Cardiac muscle cell (in vitro differentiated cells and primary cell): ENCODE measurements at regions not wholly inside any gene's neighbourhood (a gene's known extent, or its start where the extent isn't known, plus 50 kb on each side); places are given as distances from the start of the nearest gene placed in this dataset.

Experiments
- DNase-seq, 2 donors: peaks; one replicate each; pipeline versions ENCODE4 v3.0.0 to v3.0.0-alpha.2; 2010 to 2017; ENCODE audit warnings: low read depth in 1 of 2, low spot score in 1 of 2
- H3K27ac ChIP-seq: fragments of 200-600 bp; sonication (generic); 2 replicates; pipeline ENCODE4 v1.5.1; 2016
- H3K27me3 ChIP-seq: fragments of 200-600 bp; sonication (generic); 2 replicates; pipeline ENCODE4 v1.6.0; 2016; ENCODE audit warnings: control low read depth
- H3K36me3 ChIP-seq: fragments of 200-600 bp; sonication (generic); 2 replicates; pipeline ENCODE4 v1.5.1; 2016; ENCODE audit warnings: control low read depth
- H3K4me1 ChIP-seq: fragments of 200-600 bp; sonication (generic); 2 replicates; pipeline ENCODE4 v1.8.1; 2017; ENCODE audit warnings: low read depth, mild to moderate bottlenecking, mixed run types
- H3K4me3 ChIP-seq: fragments of 200-600 bp; sonication (generic); 2 replicates; pipeline ENCODE4 v1.5.1; 2016; ENCODE audit warnings: mild to moderate bottlenecking
- H3K9me3 ChIP-seq: fragments of 200-600 bp; sonication (generic); 2 replicates; pipeline ENCODE4 v1.5.1; 2017; ENCODE audit warnings: low read depth, mild to moderate bottlenecking, control low read depth
- CTCF ChIP-seq: IDR thresholded peaks from 2 replicates; pipeline ENCODE4 v1.5.1; 2012; ENCODE audit warnings: low read depth, mild to moderate bottlenecking, low read length

DNA sequence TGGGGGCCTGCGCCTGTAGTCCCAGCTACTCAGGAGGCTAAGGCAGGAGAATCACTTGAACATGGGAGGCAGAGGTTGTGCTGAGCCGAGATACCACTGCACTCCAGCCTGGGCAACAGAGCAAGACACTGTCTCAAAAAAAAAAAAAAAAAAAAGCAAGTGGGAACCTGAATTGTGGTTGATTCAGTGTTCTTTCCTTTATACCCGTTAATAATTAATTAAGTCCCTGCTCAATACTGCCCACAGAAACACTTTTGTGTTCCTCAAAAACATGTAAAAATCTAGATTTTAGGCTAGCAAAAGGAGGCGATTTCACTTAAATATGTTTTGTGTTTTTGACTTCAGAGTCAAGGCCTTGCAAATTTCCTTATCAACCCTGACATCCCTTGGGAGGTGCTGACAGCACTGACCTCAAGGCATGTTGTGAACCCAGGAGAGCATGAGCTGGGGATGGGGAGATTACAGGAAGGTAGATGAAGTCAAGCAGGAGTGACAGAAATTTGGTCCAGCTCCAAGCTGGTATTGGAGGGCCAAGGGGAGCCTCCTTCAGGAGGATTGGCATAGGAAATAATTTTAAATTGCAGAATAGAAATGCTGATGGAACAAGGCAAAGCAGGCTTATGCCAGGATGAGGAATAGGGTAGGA, 89.0 kb upstream of the PNPT1 start:
- Histone ChIP-seq H3K36me3 (no peaks in the 10 kb centered on the region), H3K9me3 (no peaks in the 10 kb centered on the region), H3K4me1 (no peaks in the 10 kb centered on the region), H3K27ac (no peak overlapping the region), H3K4me3 (no peak overlapping the region), H3K27me3 (no peaks in the 10 kb centered on the region)
- DNase-seq: no peak
- no peak for TF ChIP-seq CTCF

- H3K4me3 ChIP-seq: no peak overlapping the region
- no peaks in the 10 kb centered on the region for H3K27me3 ChIP-seq
- H3K27ac ChIP-seq: no peak overlapping the region
- no peak for TF ChIP-seq CTCF
- DNase-seq: no peak
- H3K36me3 ChIP-seq: no peaks in the 10 kb centered on the region
- H3K9me3 ChIP-seq: no peaks in the 10 kb centered on the region
- H3K4me1 ChIP-seq: no peaks in the 10 kb centered on the region
Measured at GRCh38 chr2:55781542-55781941, 87.9 kb upstream of the PNPT1 start.

GRCh38 chr2:55780697-55781096, 87.1 kb upstream of the PNPT1 start:
- Histone ChIP-seq H3K4me3 (no peak overlapping the region), H3K9me3 (no peaks in the 10 kb centered on the region), H3K4me1 (no peaks in the 10 kb centered on the region), H3K27me3 (no peaks in the 10 kb centered on the region), H3K27ac (no peak overlapping the region), H3K36me3 (no peaks in the 10 kb centered on the region)
- DNase-seq: no peak
- no peak for TF ChIP-seq CTCF

GRCh38 chr2:55779459-55780421, 86.1 kb upstream of the PNPT1 start:
- Histone ChIP-seq H3K27ac (no peak overlapping the region), H3K4me3 (no peak overlapping the region), H3K36me3 (no peaks in the 10 kb centered on the region), H3K27me3 (no peaks in the 10 kb centered on the region), H3K4me1 (no peaks in the 10 kb centered on the region), H3K9me3 (no peaks in the 10 kb centered on the region)
- no peak for TF ChIP-seq CTCF
- DNase-seq: peak in 1 of 2 donors; percentile 78

DNA sequence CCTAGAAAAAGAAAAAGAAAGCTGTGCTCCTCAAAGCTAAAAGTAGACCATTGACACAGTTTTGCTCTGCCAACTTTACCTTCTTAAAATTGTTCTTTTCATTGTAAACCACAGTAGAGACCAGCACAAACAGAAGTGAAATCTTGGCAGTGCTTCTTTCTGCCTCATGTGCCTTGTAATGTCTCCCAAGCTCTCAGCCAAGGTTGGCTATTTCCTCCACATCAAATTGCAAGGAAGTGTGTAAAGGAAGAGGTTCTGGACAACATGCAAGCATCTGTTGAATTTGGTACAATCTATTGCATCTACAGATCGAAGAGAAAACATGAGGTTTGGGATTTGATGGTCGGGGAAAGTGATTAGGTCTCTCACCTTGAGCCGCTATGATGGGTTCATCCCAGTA, 83.3 kb upstream of the PNPT1 start:
- Histone ChIP-seq H3K4me1 (no peaks in the 10 kb centered on the region), H3K36me3 (no peaks in the 10 kb centered on the region), H3K27ac (no peak overlapping the region), H3K4me3 (no peak overlapping the region), H3K9me3 (no peaks in the 10 kb centered on the region), H3K27me3 (no peaks in the 10 kb centered on the region)
- no peak for TF ChIP-seq CTCF
- no peak for DNase-seq
